Activated naive CD8-positive, alpha-beta T cell treated with anti-CD3 and anti-CD28 coated beads for 36 hours (primary cell): ENCODE measurements at regions not wholly inside any gene's neighbourhood (a gene's known extent, or its start where the extent isn't known, plus 50 kb on each side); places are given as distances from the start of the nearest gene placed in this dataset.

Experiments
- DNase-seq: peaks from one replicate; pipeline ENCODE4 v3.0.0; 2021
- H3K27ac Mint-ChIP-seq: one replicate; pipeline ENCODE4 v1.8.0; 2022; ENCODE audit warnings: mild to moderate bottlenecking, moderate library complexity, mixed read lengths
- H3K27me3 Mint-ChIP-seq: one replicate; pipeline ENCODE4 v1.8.0; 2022; ENCODE audit warnings: mild to moderate bottlenecking, mixed read lengths
- H3K36me3 Mint-ChIP-seq: one replicate; pipeline ENCODE4 v1.8.0; 2021; ENCODE audit warnings: mild to moderate bottlenecking, mixed read lengths
- H3K4me1 Mint-ChIP-seq: one replicate; pipeline ENCODE4 v1.8.0; 2021; ENCODE audit warnings: mixed read lengths
- H3K4me3 Mint-ChIP-seq: one replicate; pipeline ENCODE4 v1.8.0; 2022; ENCODE audit warnings: mild to moderate bottlenecking, moderate library complexity, mixed read lengths
- H3K9me3 Mint-ChIP-seq: one replicate; pipeline ENCODE4 v1.8.0; 2022; ENCODE audit warnings: mixed read lengths

GRCh38 chr10:61100887-61101286, 156.9 kb upstream of the RHOBTB1 start:
- H3K9me3 Mint-ChIP-seq, result no peaks in the 10 kb centered on the region
- H3K36me3 Mint-ChIP-seq, result no peaks in the 10 kb centered on the region
- no peak overlapping the region for H3K27ac Mint-ChIP-seq
- DNase-seq, result no peak
- H3K4me3 Mint-ChIP-seq, result no peak overlapping the region
- H3K4me1 Mint-ChIP-seq, result no peaks in the 10 kb centered on the region
- no peaks in the 10 kb centered on the region for H3K27me3 Mint-ChIP-seq

GRCh38 chr10:61099756-61100155, 155.8 kb upstream of the RHOBTB1 start:
- DNase-seq, result no peak
- Mint-ChIP-seq H3K27me3 (no peaks in the 10 kb centered on the region), H3K27ac (no peak overlapping the region), H3K4me1 (no peaks in the 10 kb centered on the region), H3K4me3 (no peak overlapping the region), H3K9me3 (no peaks in the 10 kb centered on the region), H3K36me3 (no peaks in the 10 kb centered on the region)

- Mint-ChIP-seq H3K36me3 (no peaks in the 10 kb centered on the region), H3K27ac (no peak overlapping the region), H3K4me1 (no peaks in the 10 kb centered on the region)
Observed at GRCh38 chr10:61098966-61099365, 155.0 kb upstream of the RHOBTB1 start.

GRCh38 chr10:61097026-61097425, 153.0 kb upstream of the RHOBTB1 start:
- no peak overlapping the region for H3K27ac Mint-ChIP-seq

More at GRCh38 chr10:61098966-61099365, 155.0 kb upstream of the RHOBTB1 start:
- no peak for DNase-seq
- Mint-ChIP-seq H3K4me3 (no peak overlapping the region), H3K9me3 (no peaks in the 10 kb centered on the region), H3K27me3 (no peaks in the 10 kb centered on the region)

GRCh38 chr10:61096056-61096455, 152.1 kb upstream of the RHOBTB1 start:
- H3K9me3 Mint-ChIP-seq, result no peaks in the 10 kb centered on the region
- no peak overlapping the region for H3K27ac Mint-ChIP-seq
- H3K4me1 Mint-ChIP-seq, result no peaks in the 10 kb centered on the region
- H3K27me3 Mint-ChIP-seq, result no peaks in the 10 kb centered on the region
- no peaks in the 10 kb centered on the region for H3K36me3 Mint-ChIP-seq
- H3K4me3 Mint-ChIP-seq, result no peak overlapping the region
- no peak for DNase-seq

More at GRCh38 chr10:61097026-61097425, 153.0 kb upstream of the RHOBTB1 start:
- H3K4me3 Mint-ChIP-seq, result no peak overlapping the region
- H3K36me3 Mint-ChIP-seq, result no peaks in the 10 kb centered on the region
- no peak for DNase-seq
- H3K4me1 Mint-ChIP-seq, result no peaks in the 10 kb centered on the region
- H3K27me3 Mint-ChIP-seq, result no peaks in the 10 kb centered on the region
- no peaks in the 10 kb centered on the region for H3K9me3 Mint-ChIP-seq

- no peaks in the 10 kb centered on the region for H3K27me3 Mint-ChIP-seq
- no peak overlapping the region for H3K27ac Mint-ChIP-seq
- no peaks in the 10 kb centered on the region for H3K4me1 Mint-ChIP-seq
- no peaks in the 10 kb centered on the region for H3K9me3 Mint-ChIP-seq
- no peaks in the 10 kb centered on the region for H3K36me3 Mint-ChIP-seq
- H3K4me3 Mint-ChIP-seq, result no peak overlapping the region
- DNase-seq, result no peak
Observed at GRCh38 chr10:61091531-61091930, 147.5 kb upstream of the RHOBTB1 start.

GRCh38 chr10:61089251-61089650, 145.3 kb upstream of the RHOBTB1 start:
- peaks cover 4% of the 10 kb centered on the region for H3K9me3 Mint-ChIP-seq
- no peak overlapping the region for H3K4me3 Mint-ChIP-seq
- no peaks in the 10 kb centered on the region for H3K4me1 Mint-ChIP-seq
- no peak for DNase-seq
- no peak overlapping the region for H3K27ac Mint-ChIP-seq
- H3K36me3 Mint-ChIP-seq, result no peaks in the 10 kb centered on the region
- H3K27me3 Mint-ChIP-seq, result peaks cover 8% of the 10 kb centered on the region

- H3K27ac Mint-ChIP-seq, result no peak overlapping the region
- no peaks in the 10 kb centered on the region for H3K36me3 Mint-ChIP-seq
- H3K9me3 Mint-ChIP-seq, result peaks cover 6% of the 10 kb centered on the region
- no peak for DNase-seq
- H3K4me3 Mint-ChIP-seq, result no peak overlapping the region
- no peaks in the 10 kb centered on the region for H3K4me1 Mint-ChIP-seq
- H3K27me3 Mint-ChIP-seq, result peaks cover 8% of the 10 kb centered on the region
Observed at GRCh38 chr10:61084493-61084892, 140.5 kb upstream of the RHOBTB1 start.

- H3K27ac Mint-ChIP-seq, result no peak overlapping the region
- no peak for DNase-seq
- no peak overlapping the region for H3K4me3 Mint-ChIP-seq
- peaks cover 11% of the 10 kb centered on the region for H3K27me3 Mint-ChIP-seq
- peaks cover 6% of the 10 kb centered on the region for H3K9me3 Mint-ChIP-seq
- no peaks in the 10 kb centered on the region for H3K4me1 Mint-ChIP-seq
- H3K36me3 Mint-ChIP-seq, result no peaks in the 10 kb centered on the region
Observed at GRCh38 chr10:61081301-61081700, 137.3 kb upstream of the RHOBTB1 start.

- Mint-ChIP-seq H3K36me3 (no peaks in the 10 kb centered on the region), H3K27me3 (peaks cover 3% of the 10 kb centered on the region), H3K4me3 (no peak overlapping the region), H3K9me3 (no peaks in the 10 kb centered on the region), H3K4me1 (no peaks in the 10 kb centered on the region), H3K27ac (no peak overlapping the region)
- DNase-seq, result no peak
Observed at GRCh38 chr10:61078542-61079275, 134.7 kb upstream of the RHOBTB1 start.

- Mint-ChIP-seq H3K27me3 (peaks cover 3% of the 10 kb centered on the region), H3K4me1 (no peaks in the 10 kb centered on the region), H3K9me3 (no peaks in the 10 kb centered on the region), H3K36me3 (no peaks in the 10 kb centered on the region), H3K27ac (no peak overlapping the region), H3K4me3 (no peak overlapping the region)
- no peak for DNase-seq
Observed at GRCh38 chr10:61076572-61077114, 132.7 kb upstream of the RHOBTB1 start.

- no peaks in the 10 kb centered on the region for H3K4me1 Mint-ChIP-seq
- H3K27me3 Mint-ChIP-seq, result peaks cover 3% of the 10 kb centered on the region
- H3K9me3 Mint-ChIP-seq, result no peaks in the 10 kb centered on the region
- H3K4me3 Mint-ChIP-seq, result no peak overlapping the region
- no peaks in the 10 kb centered on the region for H3K36me3 Mint-ChIP-seq
- no peak for DNase-seq
- H3K27ac Mint-ChIP-seq, result no peak overlapping the region
Observed at GRCh38 chr10:61073391-61073790, 129.4 kb upstream of the RHOBTB1 start.

- Mint-ChIP-seq H3K4me3 (no peak overlapping the region), H3K4me1 (no peaks in the 10 kb centered on the region), H3K27me3 (no peaks in the 10 kb centered on the region), H3K9me3 (no peaks in the 10 kb centered on the region), H3K36me3 (no peaks in the 10 kb centered on the region), H3K27ac (no peak overlapping the region)
- no peak for DNase-seq
Observed at GRCh38 chr10:61071580-61071979, 127.6 kb upstream of the RHOBTB1 start.

GRCh38 chr10:61068471-61068870, 124.5 kb upstream of the RHOBTB1 start:
- no peak for DNase-seq
- no peak overlapping the region for H3K4me3 Mint-ChIP-seq
- no peak overlapping the region for H3K27ac Mint-ChIP-seq
- H3K27me3 Mint-ChIP-seq, result no peaks in the 10 kb centered on the region
- H3K4me1 Mint-ChIP-seq, result no peaks in the 10 kb centered on the region
- H3K9me3 Mint-ChIP-seq, result no peaks in the 10 kb centered on the region
- no peaks in the 10 kb centered on the region for H3K36me3 Mint-ChIP-seq

- H3K36me3 Mint-ChIP-seq, result no peaks in the 10 kb centered on the region
- no peak overlapping the region for H3K27ac Mint-ChIP-seq
- H3K4me3 Mint-ChIP-seq, result no peak overlapping the region
- no peaks in the 10 kb centered on the region for H3K4me1 Mint-ChIP-seq
- H3K9me3 Mint-ChIP-seq, result no peaks in the 10 kb centered on the region
- DNase-seq, result no peak
- no peaks in the 10 kb centered on the region for H3K27me3 Mint-ChIP-seq
Observed at GRCh38 chr10:61067671-61068336, 123.8 kb upstream of the RHOBTB1 start.
